RWPE1 (cell line): ENCODE measurements at regions not wholly inside any gene's neighbourhood (a gene's known extent, or its start where the extent isn't known, plus 50 kb on each side); places are given as distances from the start of the nearest gene placed in this dataset.

Experiments
- CTCF ChIA-PET: fragments of 350-600 bp; sonication (Branson Sonifier 250); formaldehyde crosslinking; extraction: SDS; loops from one replicate; lab custom pipeline; 2021; lab: Yijun Ruan, JAX
- POLR2A ChIA-PET: fragments of 400-600 bp; formaldehyde crosslinking; extraction: SDS; loops from one replicate; lab custom pipeline; 2020; ENCODE audit warnings: antibody characterized with exemption; ENCODE audit not compliant: low non-redundant PET; lab: Yijun Ruan, JAX
- DNase-seq: peaks from one replicate; pipeline ENCODE4 v3.0.0; 2012; ENCODE audit warnings: low spot score
- H3K27ac ChIP-seq: fragments of 450-650 bp; 2 replicates; pipeline ENCODE4 v1.5.1; 2017
- TF ChIP-seq, protein P1 (sequence below): fragments of 450-650 bp; conservative IDR thresholded peaks from 2 replicates; pipeline ENCODE4 v1.5.1; 2017; ENCODE audit warnings: low read depth, mild to moderate bottlenecking

DNA sequence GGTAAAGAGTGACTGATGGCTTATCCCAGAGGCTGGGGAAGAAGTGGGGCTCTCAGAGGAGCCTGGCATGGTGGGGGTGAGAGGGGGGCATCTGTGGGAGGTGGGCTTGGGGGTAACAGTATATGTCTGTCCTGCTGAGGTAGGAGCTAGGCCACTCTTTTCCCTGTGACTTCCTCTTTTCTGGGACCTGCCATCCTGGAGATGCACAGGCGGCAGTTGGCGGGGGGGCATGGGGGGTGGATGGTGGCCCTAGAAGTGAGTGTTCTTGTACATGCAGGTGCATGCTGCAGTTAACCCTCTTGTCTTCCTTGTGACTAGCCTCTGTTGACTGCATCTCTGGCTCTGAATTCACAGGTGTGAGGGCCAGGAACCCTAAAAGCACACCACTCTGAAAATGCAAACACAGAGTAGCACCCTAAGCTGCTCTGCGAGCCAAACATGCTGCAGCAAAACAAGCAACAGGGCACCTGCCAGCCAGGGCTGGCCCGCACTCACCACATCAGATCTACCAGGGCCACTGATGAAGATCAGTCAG is 123.8 kb upstream of the SHB start:
- TF ChIP-seq, protein P1, sequence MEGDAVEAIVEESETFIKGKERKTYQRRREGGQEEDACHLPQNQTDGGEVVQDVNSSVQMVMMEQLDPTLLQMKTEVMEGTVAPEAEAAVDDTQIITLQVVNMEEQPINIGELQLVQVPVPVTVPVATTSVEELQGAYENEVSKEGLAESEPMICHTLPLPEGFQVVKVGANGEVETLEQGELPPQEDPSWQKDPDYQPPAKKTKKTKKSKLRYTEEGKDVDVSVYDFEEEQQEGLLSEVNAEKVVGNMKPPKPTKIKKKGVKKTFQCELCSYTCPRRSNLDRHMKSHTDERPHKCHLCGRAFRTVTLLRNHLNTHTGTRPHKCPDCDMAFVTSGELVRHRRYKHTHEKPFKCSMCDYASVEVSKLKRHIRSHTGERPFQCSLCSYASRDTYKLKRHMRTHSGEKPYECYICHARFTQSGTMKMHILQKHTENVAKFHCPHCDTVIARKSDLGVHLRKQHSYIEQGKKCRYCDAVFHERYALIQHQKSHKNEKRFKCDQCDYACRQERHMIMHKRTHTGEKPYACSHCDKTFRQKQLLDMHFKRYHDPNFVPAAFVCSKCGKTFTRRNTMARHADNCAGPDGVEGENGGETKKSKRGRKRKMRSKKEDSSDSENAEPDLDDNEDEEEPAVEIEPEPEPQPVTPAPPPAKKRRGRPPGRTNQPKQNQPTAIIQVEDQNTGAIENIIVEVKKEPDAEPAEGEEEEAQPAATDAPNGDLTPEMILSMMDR = no peak
- CTCF ChIA-PET = no interaction called here
- DNase-seq = no peak
- H3K27ac ChIP-seq = no peak overlapping the region
- POLR2A ChIA-PET = no interaction called here

DNA sequence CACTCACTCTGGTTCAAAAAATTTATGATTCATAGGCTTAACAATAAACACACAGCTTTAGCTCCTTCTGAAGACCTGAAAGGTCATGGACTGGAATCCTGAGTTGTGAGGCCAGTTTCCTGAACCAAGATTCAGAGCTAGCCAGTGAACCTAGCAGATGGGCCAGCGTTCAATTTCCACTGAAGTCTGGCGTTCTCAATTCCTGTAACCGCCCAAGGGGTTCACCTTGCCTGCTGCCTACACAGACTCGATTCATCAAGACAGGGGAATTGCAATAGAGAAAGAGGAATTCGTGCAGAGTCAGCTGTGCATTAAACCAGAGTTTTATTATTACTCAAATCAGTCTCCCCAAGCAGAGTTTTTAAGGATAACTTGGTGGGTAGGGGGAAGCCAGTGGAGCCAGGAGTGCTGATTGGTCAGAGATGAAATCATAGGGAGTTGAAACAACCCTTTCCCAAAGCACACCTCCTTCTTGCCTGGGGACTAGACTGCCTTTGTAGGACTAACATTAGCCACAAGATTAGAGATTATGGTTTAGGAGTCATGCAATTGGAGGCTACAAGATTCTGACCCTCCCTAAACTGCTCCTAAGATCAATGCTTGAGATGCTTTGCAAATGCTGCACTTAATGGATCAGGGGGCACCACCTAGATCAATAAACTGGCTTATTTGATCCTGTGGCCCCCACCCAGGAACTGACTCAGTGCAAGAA is 117.5 kb upstream of the SHB start:
- CTCF ChIA-PET = interaction anchor here (0.6 kb wide), 1 partner anchor 38 kb away, joined by 3 read pairs; no protein-coding TSS in a partner anchor
- H3K27ac ChIP-seq = no peak overlapping the region
- TF ChIP-seq, protein P1 = no peak
- DNase-seq = no peak
- POLR2A ChIA-PET = no interaction called here

DNA sequence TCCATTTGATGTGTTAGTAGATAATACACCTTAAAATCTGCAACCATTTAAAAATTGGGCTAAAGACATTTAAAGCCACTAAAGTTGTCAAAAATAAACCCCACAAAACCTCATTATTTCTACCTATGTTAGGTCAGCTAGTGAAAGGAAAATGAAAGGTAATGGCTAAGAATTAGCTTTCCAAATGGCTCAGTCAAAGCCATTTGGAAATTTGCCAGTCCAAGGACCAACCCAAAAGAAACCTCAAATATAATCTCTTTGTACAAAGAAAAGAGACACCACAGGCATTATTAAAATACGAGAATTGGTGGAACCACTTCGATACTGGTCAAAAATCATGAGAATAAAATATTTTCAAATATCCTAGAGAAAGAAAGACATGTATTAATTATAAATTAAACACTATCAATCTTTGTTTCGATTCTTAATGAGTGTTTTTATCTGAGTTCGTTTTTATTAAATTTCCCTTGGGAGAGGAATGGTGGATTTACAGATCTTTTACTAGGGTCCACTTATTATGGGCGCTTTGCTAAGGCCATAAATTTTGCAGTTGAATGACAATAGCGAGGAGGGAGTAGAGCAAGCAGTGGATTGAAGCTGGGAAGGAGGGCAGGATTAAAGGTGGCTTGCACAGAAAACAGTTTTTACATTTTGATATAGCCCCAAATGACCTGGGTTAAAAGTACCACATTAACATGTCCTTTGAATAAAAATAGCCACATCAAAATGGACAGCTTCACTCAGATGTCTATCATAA is 116.8 kb upstream of the SHB start:
- POLR2A ChIA-PET = no interaction called here
- DNase-seq = no peak
- CTCF ChIA-PET = interaction anchor here (0.6 kb wide), 2 partner anchors 37 to 133 kb away, joined by 3 read pairs; no protein-coding TSS in a partner anchor

DNA sequence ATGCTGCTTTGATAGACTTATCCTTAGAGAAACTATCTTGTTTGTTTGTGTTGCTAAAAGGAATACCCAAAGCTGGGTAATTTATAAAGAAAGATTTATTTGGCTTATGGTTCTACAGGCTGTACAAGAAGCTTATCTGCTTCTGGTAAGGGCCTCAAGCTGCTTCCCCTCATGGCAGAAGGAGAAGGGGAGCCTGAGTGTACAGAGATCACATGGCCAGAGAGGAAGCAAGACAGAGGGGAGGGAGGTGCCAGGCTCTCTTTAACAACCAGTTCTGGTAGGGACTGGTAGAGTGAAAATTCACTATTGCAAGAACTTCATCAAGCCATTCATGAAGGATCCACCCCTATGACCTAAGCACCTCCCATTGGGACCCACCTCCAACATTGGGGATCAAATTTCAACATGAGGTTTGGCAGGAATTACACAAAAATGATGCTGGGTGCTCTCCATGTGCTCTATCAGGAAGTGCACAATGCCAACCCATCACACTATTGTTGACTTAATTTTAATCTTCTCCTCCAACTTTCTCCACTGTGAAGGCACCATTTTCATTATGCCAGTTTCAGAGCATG is 115.1 kb upstream of the SHB start:
- TF ChIP-seq, protein P1 = no peak
- POLR2A ChIA-PET = no interaction called here
- no peak overlapping the region for H3K27ac ChIP-seq
- CTCF ChIA-PET = no interaction called here
- DNase-seq = no peak

More for the DNA sequence above, 116.8 kb upstream of the SHB start:
- no peak overlapping the region for H3K27ac ChIP-seq
- TF ChIP-seq, protein P1 = no peak

DNA sequence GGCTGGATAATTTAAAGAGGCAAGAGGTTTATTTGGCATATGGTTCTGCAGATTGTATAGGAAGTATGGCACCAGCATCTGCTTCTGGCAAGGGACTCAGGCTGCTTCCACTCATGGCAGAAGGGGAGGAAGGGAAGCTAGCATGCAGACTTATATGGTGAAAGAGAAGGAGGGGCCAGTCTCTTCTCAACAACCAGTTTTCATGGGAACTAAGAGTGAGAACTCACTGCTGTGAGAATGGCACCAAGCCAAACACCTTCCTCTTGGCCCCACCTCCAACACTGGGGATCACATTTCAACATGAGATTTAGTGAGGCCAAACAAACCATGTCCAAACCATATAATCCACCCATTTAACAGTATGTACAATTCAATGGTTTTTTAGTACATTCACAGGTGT is 113.3 kb upstream of the SHB start:
- TF ChIP-seq, protein P1 = no peak
- H3K27ac ChIP-seq = no peak overlapping the region
- CTCF ChIA-PET = interaction anchor here (1.2 kb wide), 1 partner anchor 15 kb away, joined by 3 read pairs; no protein-coding TSS in a partner anchor
- POLR2A ChIA-PET = no interaction called here
- DNase-seq = no peak

DNA sequence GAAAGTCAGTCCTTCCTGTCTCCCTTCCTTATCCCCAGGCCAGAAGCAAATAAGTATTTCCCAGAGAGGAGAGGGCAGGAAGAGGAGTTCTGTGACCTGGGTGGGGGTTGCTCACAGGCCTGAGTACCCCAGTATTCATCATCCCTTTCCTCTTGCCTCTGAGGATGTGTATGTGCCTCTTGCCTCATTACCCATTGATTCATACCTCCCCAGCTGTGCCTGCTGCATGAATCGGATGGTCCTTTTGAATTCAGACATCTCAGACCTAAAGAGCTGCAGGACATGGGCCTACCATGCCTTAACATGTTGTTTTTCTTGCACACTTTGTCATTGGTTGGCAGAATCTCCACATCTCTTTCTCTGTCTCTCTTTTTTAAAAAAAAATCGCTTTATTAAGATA is 112.8 kb upstream of the SHB start:
- CTCF ChIA-PET = no interaction called here
- POLR2A ChIA-PET = no interaction called here
- H3K27ac ChIP-seq = no peak overlapping the region
- TF ChIP-seq, protein P1 = no peak
- DNase-seq = no peak
